Activated naive CD4-positive, alpha-beta T cell (primary cell): ENCODE measurements at regions not wholly inside any gene's neighbourhood (a gene's known extent, or its start where the extent isn't known, plus 50 kb on each side); places are given as distances from the start of the nearest gene placed in this dataset.

Experiments
- DNase-seq, 4 experiments: peaks; one replicate each; lab custom pipeline; 2025; lab: John Stamatoyannopoulos, UW

GRCh38 chr5:56545016-56545415 is 270.3 kb upstream of the MAP3K1 start:
- no peak for DNase-seq

GRCh38 chr5:56543441-56544388 is 271.6 kb upstream of the MAP3K1 start:
- DNase-seq = no peak

GRCh38 chr5:56540266-56540665 is 275.1 kb upstream of the MAP3K1 start:
- DNase-seq = no peak

DNA sequence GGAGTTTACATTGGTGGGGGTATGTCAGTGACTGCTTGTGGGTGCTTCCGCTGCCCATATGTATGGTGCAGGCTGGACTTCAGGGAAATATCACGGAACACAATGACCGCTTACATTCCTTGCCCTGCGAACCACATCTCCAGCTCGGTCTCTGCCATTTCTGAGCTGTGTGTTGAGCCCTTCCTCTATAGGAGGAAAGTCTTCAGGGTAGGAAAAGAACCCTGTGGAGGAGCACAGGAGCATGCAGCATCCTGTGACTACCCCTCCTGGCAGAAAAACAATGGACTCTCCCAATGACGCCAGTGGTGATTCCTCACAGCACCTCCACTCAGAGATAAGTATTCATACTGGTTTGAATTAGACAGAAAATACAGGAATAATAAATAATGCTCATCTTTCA is 276.8 kb upstream of the MAP3K1 start:
- DNase-seq = no peak

DNA sequence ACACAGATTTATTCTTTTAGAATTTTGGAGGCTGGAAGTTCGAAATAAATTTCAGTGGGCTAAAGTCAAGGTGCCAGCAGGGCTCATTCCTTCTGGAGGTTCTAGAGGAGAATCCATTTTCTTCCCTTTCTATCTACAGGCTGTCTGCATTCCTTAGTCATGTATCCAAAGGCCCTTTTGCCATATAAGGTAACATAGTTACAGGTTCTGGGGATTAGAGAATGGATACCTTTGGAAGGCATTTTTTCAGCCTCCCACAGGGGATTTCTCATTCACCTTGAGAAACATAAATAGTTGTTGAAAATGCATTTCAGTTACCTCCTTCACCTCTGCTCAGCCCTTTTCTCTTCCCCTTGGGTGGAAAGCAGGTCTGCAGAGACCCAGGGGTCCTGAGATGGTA is 280.0 kb upstream of the MAP3K1 start:
- no peak for DNase-seq

DNA sequence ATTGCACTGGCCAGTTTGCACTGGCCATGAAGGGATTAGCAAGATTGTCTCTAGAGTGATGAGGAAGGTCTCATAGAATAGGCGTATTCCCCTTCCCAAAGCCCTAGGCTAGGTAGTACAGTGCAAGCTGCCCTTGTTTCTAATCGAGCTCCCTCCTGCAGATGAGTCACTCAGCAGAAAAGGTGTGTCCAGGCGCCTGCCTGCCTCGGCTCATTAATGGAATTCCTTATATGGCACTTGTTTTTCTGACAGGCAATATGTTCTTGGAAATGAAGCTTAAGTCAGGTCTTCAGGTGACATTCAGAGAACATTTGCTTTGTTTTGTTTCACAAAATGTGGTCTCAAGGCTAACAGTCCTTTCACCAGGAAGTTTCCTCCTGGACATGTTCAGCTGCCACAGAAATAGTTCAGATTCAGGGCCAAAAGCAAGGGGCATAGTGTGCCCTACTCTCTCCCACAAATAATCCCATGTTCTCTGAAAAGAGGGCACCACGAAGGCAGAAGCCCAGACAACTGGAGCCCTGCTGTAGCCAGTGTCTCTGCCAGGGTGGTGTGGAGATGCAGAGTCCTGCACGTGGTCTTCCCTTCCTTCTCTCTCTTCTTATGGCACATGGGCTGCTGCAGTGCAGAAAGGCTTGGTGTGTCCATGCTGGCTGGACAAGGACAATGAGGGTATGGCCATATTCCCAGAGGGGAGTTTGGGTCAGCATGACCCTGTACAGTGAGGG is 281.1 kb upstream of the MAP3K1 start:
- no peak for DNase-seq

GRCh38 chr5:56532466-56532865 is 282.9 kb upstream of the MAP3K1 start:
- no peak for DNase-seq

DNA sequence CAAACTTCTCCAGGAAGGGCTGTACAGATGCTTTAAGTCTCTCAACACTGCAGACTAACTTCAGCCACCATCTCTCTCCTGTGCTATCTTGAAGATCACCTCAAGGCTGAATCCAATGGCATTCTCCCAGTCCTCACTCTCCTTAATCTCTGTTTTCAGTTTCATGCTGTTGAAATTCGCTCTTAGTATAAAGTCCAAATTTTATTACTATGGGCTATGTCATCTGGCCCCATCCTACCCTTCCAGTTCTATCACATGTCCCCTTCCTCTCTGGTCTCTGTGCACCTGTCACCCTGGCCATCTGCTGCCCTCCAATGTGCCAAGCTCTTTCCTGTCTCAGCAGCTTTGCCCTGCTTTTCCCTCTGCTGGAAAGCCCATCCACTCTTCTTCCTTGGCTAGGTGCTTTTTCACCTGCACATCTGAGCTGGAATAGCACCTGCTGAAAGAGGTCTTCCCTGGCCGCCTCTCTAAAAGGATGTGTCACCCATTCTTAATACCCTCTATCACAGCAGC is 284.7 kb upstream of the MAP3K1 start:
- DNase-seq = no peak

- no peak for DNase-seq
Measured at GRCh38 chr5:56529666-56530430, 285.5 kb upstream of the MAP3K1 start.

- no peak for DNase-seq
Measured at GRCh38 chr5:56527174-56527573, 288.2 kb upstream of the MAP3K1 start.

GRCh38 chr5:56525113-56525512 is 290.2 kb upstream of the MAP3K1 start:
- no peak for DNase-seq

GRCh38 chr5:56523790-56524575 is 290.9 kb upstream of the ANKRD55 start:
- DNase-seq = no peak

DNA sequence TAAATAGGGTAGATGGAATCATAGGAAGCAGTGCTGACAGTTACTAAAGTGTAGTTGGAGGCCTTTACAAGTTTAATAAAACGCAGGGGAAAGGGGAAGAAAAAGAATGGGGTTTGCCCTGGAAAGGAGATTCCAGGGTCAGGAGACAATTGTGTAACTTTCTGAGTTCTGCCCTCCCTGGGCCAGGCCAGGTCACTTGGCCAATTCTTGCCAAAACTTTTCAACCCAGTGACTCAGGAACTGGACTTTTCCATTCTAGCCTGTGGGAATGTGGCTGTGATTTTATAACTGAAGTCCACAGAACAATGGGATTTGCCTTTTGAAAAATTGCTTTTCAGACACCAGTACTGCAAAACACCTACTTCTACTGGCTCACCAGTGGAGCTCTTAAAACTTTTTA is 289.8 kb upstream of the ANKRD55 start:
- DNase-seq = no peak

DNA sequence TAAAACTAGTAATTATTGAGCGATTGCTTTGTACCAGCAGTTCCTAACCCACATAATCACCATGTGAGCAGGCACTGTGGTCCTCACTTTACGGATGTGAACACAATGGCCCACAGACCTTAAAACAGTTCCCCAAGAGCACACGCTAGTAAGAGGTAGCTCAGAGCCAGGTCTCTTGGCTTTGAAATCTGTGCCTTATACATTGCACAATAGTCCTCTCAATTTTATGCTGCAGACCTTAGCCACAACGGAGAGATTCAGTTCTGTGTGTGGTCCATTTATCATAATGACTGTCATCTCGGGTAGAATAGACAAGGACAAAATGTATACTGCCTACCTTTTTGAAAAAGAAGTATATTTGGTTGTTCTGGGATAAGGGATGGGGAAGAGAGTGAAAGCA is 289.0 kb upstream of the ANKRD55 start:
- no peak for DNase-seq

GRCh38 chr5:56520986-56521730 is 288.0 kb upstream of the ANKRD55 start:
- DNase-seq = no peak

DNA sequence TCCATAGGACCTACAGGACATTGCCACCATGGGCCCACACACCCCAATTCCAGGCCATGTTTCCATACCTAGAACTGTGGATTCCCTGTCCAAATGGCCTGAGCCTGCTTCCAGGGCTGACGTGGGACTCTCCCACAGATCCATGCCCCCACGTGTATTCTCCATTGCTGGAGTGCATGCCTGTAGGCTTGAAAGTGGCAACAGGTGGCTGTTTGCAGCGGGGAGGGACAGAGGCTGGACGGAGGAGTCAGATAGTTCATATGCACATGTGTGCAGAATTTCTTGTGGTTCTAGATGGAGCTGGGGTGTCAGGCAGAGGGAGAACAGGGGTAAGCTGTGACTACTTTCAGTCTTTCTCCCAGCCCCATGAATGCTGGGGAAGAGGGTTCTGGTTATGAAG is 285.7 kb upstream of the ANKRD55 start:
- DNase-seq = no peak

GRCh38 chr5:56517011-56517416 is 283.9 kb upstream of the ANKRD55 start:
- no peak for DNase-seq

- DNase-seq = no peak
Measured at GRCh38 chr5:56516441-56516840, 283.3 kb upstream of the ANKRD55 start.

- no peak for DNase-seq
Measured at GRCh38 chr5:56516035-56516434, 282.9 kb upstream of the ANKRD55 start.

GRCh38 chr5:56515011-56515410 is 281.9 kb upstream of the ANKRD55 start:
- DNase-seq = no peak

DNA sequence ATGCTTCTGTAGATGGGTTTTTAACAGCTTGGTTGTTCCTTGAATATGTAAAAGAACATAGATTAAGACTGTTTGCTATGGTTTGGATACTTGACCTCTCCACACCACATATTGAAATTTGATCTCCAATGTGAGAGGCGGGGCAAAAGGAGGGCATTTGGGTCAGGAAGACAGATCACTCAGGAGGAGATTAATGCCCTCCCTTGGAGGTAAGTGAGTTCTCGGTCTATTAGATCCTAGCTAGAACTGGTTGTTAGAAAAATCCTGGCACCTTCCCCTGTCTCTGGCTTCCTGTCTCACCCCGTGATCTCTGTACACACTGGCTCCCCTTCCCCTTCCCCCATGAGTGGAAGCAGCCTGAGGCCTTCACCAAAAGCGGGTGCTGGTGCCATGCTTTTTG is 281.1 kb upstream of the ANKRD55 start:
- DNase-seq = no peak
